PFSK-1 (cell line): ENCODE measurements at regions not wholly inside any gene's neighbourhood (a gene's known extent, or its start where the extent isn't known, plus 50 kb on each side); places are given as distances from the start of the nearest gene placed in this dataset.

Experiments used
- POLR2AphosphoS5 ChIP-seq: IDR thresholded peaks from 2 replicates; pipeline ENCODE4 v1.6.1; 2012; ENCODE audit warnings: low read depth, mild to moderate bottlenecking, control low read depth, low read length, moderate library complexity
- REST ChIP-seq, 2 experiments: IDR thresholded peaks; 2 replicates each; pipeline versions ENCODE4 v1.6.1 to v1.8.0; 2011 to 2012; ENCODE audit warnings: low read depth in 2 of 2, low read length in 2 of 2, control low read depth in 1 of 2, inconsistent platforms in 1 of 2, mild to moderate bottlenecking in 1 of 2, moderate library complexity in 1 of 2; ENCODE audit not compliant: insufficient read depth in 1 of 2
- SIN3A ChIP-seq: IDR thresholded peaks from 2 replicates; pipeline ENCODE4 v1.6.1; 2012; ENCODE audit warnings: mild to moderate bottlenecking, low read length, moderate library complexity, borderline replicate concordance; ENCODE audit not compliant: insufficient read depth
- TAF1 ChIP-seq: IDR thresholded peaks from 2 replicates; pipeline ENCODE4 v1.6.1; 2012; ENCODE audit warnings: low read length, control low read depth, borderline replicate concordance; ENCODE audit not compliant: insufficient read depth

- TF ChIP-seq REST (IDR thresholded peaks at IDR 0.05; ENCODE audit: insufficient read depth in 1 of 2, low read depth in 2 of 2, low read length in 2 of 2) = no peak
- no peak for TF ChIP-seq POLR2AphosphoS5
- TF ChIP-seq SIN3A = no peak
- TF ChIP-seq TAF1 = no peak
Measured at GRCh38 chr13:81846771-81847170, 1505.8 kb upstream of the SPRY2 start.
